GM12865 (cell line): ENCODE measurements at regions not wholly inside any gene's neighbourhood (a gene's known extent, or its start where the extent isn't known, plus 50 kb on each side); places are given as distances from the start of the nearest gene placed in this dataset.

Source experiments
- DNase-seq: peaks from one replicate; pipeline ENCODE4 v3.0.0; 2010; ENCODE audit warnings: low read depth
- H3K4me3 ChIP-seq: 2 replicates; pipeline ENCODE4 v1.5.1; 2011; ENCODE audit warnings: mild to moderate bottlenecking, low read depth, low read length, control low read depth
- TF ChIP-seq, protein P1 (sequence below): IDR thresholded peaks from 2 replicates; pipeline ENCODE4 v1.5.1; 2011; ENCODE audit warnings: low read length, control low read depth, low read depth, inconsistent platforms; ENCODE audit not compliant: insufficient read depth; ENCODE audit errors: missing control alignments

DNA sequence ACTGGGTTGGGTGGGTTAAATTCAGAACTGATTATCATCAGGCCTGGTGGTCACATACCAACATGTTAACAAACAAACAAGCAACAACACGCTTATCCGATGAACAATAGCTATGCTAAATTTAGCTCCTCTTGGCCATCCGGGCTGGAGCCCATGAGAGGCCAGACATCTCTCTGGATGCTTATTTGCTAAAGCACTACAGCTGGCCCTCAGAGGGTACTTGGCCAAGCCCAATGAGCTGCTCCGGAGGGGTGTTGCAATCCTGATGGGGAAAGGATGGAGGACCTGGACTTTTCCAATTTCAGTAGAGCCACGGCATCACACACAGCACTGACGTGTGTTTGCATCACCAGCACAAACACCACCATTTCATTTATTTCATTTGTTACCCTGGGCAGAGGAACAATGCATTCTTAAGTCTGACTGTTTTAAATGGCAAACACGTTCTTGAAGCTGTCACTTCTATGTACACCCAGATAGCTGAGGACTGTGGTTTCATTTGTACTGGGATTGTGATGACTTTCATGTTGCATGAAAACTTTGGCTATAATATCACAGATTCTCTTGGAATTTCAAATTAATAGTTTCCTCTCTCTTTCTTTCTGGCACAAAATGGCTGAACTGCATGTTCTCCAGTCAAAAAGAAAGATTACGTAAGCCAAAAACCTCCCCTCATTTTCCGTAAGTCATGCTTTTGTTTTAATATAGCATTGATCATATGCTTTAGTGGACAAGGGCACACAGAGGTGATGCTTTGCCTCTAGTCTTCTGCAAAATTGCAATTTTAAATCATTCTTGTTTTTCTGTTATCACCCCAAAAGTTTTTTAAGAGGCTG lies 359.8 kb upstream of the KAZN start:
- H3K4me3 ChIP-seq: no peak overlapping the region
- no peak for DNase-seq
- TF ChIP-seq, protein P1, sequence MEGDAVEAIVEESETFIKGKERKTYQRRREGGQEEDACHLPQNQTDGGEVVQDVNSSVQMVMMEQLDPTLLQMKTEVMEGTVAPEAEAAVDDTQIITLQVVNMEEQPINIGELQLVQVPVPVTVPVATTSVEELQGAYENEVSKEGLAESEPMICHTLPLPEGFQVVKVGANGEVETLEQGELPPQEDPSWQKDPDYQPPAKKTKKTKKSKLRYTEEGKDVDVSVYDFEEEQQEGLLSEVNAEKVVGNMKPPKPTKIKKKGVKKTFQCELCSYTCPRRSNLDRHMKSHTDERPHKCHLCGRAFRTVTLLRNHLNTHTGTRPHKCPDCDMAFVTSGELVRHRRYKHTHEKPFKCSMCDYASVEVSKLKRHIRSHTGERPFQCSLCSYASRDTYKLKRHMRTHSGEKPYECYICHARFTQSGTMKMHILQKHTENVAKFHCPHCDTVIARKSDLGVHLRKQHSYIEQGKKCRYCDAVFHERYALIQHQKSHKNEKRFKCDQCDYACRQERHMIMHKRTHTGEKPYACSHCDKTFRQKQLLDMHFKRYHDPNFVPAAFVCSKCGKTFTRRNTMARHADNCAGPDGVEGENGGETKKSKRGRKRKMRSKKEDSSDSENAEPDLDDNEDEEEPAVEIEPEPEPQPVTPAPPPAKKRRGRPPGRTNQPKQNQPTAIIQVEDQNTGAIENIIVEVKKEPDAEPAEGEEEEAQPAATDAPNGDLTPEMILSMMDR: no peak

DNA sequence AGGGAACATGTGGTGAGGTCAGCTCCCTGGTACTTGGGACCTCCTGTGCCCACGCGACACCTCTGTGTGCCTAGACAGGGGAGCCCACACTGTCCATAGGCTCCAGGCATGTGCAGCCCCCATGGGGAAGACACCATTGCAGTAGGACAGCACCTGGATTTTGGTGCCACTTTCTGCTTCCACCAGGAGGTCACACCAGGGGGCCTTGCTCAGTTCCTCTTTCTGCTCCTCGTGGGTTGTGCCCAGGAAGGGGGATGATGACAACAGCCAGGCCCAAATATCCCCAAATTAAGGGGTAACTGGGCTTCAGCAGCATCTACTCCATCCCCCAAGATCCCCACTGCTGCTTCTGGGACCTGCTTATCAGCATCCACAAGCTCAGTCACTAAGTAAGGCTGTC lies 358.2 kb upstream of the KAZN start:
- H3K4me3 ChIP-seq: no peak overlapping the region
- DNase-seq: no peak
- TF ChIP-seq, protein P1: no peak

DNA sequence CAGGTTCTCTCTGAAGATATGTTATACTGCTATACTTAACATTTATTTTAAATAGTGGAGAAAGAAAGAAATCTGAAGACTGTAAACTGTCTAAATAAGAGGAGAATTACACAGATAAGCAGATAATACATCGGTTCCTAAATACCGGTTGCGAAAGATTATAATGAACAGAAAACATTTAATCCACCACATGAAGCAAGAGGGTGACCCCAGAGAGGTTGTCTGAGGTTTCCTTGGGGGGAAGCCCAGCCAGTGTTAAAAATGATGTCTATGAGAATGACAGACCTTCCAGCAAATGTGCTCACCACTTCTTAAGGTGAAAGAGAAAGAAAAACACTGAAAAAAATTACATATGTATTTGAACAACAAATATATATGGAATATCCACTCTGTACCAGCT lies 356.4 kb upstream of the KAZN start:
- no peak overlapping the region for H3K4me3 ChIP-seq
- TF ChIP-seq, protein P1: no peak
- no peak for DNase-seq

DNA sequence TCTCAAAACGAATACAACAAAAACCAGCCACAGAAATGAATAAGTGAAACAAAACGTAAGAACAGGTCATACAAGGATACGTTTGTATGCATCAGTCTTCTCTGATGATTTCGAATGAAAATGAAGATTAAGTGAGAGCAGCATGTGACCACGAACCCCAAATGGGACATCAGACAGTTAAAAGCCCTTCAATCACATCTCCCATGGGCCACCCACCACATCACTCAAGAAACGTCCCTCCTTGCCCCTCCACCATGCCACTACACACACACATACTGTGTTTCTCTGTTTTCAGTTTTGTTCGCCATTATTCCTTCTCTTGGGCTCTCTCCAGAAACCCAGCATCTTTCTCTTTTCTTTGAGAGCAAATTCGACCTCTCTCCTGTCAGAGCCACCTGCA lies 355.6 kb upstream of the KAZN start:
- DNase-seq: no peak
- H3K4me3 ChIP-seq: no peak overlapping the region
- TF ChIP-seq, protein P1: no peak

DNA sequence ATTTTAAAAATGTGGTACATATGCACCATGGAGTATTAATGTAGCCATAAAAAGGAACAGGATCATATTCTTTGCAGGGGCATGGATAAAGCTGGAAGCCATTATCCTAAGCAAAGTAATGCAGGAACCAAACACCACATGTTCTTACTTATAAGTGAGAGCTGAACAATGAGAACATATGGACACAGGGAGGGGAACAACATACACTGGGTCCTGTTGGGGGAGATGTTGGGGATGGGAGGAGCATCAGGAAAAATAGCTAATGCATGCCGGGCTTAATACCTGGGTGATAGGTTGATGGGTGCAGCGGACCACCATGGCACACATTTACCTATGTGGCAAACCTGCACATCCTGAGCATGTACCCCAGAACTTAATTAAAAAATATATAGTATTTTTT lies 352.5 kb upstream of the KAZN start:
- no peak for DNase-seq
- H3K4me3 ChIP-seq: no peak overlapping the region
- TF ChIP-seq, protein P1: no peak

DNA sequence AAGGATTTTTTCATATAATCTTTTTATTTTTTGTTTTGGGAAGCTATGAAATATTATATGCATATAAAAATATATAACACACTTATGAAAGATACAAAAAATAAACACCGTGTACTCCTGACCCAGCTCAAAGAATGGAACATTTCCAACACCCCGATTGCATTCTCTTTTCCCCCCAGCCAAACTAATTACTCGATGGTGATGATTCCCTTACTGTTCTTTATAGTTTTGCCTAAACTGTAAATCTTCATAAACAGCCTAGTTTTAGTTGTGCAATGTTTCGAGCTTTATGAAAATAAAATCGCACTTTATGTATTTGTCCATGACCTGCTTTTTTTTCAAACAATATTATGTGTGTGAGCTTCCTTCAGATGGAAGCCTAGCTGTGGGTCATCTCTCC lies 352.0 kb upstream of the KAZN start:
- H3K4me3 ChIP-seq: no peak overlapping the region
- TF ChIP-seq, protein P1: no peak
- no peak for DNase-seq

DNA sequence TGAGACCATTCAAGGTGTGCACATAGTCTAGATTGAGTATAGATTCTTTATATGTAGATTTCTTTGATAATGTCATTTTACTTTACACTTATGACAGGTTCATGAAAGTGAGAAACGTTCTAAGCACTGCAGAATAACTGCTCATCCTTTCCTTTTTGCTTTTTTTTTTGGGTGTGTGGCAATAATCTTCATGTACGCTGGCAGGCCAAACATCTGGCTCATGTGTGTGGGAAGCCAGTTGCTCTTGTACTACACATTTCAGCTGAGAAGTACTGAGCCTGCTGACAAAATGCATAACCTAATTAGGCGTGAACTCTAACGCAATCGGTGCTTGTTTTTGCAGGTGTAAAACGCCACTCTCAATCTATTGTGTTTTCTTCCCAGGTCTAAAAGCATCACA lies 350.8 kb upstream of the KAZN start:
- no peak overlapping the region for H3K4me3 ChIP-seq
- DNase-seq: no peak
- TF ChIP-seq, protein P1: no peak
